T-helper 1 cell treated with Interleukin-12 subunit alpha and Interleukin-12 subunit beta and Interleukin-4 antibody, amounts not matched to agents 30 ng/mL and 1 ng/mL, for 36 hours (primary cell): ENCODE measurements at regions not wholly inside any gene's neighbourhood (a gene's known extent, or its start where the extent isn't known, plus 50 kb on each side); places are given as distances from the start of the nearest gene placed in this dataset.

ENCODE experiments used
- intact Hi-C: fragments of 100-400 bp; cut with micrococcal nuclease; formaldehyde crosslinking; loops from one replicate; pipeline ENCODE4 v1.15.1; 2024

GRCh38 chr9:91065231-91066041 lies 263.8 kb downstream of the SYK start:
- intact Hi-C loops = no loop called here

DNA sequence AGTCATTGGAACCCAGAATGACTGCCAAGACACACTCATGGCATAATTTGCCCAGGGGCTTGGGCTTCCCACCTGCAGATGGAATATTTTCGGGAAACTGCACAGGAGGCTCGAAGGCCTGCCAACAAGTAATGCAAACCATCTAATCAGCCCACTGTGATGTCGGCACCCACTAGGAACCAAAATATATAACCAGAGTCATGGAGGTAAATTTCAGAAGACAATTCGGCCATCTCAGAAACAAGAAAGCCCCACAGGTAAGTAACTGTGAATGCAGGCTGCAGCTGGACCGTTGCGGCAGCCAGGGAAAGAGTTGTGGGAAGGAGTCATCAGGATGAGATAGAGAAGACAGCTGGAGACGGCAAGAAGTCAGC lies 264.4 kb downstream of the SYK start:
- intact Hi-C loops = no loop called here

DNA sequence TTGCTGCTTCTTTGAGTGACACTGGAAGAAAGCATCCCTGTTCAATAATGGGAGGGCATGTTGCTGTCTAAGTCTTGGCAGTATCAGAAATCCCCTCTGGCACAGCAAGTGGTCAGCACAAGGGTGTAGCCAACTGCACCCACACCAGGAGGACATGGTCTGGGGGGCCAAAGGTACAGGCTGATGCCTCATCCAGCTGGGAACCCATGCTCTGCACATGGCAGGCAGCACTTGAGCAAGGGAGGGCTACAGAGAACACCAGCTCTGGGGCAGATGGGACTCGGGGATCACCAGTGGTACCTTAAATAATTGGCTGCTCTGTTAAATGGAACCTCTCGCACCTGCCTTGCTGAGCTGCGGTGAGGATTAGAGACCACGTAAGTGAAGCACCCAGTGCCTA lies 265.2 kb downstream of the SYK start:
- intact Hi-C loops = no loop called here

DNA sequence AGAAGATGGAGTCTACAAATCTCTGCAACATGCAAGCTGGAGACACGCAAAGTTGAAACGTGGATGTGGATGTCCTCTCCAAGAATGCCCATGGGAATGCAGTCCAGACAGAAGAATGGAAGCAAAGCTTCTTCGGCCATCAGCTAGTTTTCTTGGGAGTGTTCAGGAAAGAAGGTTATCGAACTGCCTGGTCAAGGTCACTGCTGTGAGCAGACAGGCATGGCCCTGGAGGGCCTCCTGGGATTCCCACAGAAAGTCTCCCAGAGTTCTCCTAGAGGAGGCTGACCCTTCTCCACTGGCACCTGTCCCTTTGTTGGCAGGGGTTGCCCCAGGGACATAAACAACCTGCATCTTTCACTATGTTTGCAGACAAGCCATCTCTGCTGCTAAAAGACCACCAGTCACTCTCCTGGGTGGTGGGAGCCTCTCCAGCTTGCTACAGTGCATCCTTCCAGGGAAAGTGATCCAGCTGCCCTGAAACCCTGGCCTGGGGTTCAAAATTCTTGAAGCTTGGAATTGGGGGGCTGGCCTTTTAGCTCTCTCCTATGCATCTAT lies 265.8 kb downstream of the SYK start:
- intact Hi-C loops = no loop called here

DNA sequence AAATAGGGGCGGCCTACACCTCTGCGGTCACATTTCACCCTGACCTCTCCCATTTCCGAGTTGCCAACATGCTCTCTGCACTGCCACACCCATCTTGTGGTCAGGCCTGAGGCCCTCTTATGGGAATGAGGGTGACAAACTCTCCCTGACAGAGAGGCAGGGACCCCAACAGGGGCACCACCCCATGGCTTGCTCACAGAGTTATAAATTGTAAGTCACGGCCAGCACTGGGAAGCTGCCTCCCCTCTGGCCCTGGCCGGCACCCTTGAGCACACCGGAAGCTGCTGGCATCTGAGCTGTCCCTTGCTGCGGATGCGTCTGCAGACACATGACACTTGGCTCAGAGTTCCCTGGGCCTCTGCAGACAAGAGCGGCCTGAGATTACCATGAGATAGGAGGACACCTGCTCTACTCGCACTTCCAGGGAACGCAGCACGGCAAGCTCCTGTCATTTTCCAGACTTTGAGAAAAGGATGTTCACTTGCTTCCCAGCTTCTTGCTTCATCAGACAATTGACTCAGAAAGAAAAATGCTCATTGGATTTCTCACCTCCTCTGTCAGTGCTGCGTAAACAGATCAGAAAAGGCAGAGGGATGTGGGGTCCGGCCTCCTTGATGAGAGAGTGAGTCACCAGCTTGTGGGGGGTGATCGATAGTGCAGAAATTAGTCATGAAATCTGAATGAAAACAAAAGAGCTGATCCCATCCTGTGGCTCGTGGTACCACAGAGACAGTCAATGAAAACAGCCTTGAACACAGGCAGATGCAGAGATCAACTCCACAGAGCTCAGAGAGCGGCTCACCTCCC lies 269.8 kb downstream of the SYK start:
- intact Hi-C loops = no loop called here

DNA sequence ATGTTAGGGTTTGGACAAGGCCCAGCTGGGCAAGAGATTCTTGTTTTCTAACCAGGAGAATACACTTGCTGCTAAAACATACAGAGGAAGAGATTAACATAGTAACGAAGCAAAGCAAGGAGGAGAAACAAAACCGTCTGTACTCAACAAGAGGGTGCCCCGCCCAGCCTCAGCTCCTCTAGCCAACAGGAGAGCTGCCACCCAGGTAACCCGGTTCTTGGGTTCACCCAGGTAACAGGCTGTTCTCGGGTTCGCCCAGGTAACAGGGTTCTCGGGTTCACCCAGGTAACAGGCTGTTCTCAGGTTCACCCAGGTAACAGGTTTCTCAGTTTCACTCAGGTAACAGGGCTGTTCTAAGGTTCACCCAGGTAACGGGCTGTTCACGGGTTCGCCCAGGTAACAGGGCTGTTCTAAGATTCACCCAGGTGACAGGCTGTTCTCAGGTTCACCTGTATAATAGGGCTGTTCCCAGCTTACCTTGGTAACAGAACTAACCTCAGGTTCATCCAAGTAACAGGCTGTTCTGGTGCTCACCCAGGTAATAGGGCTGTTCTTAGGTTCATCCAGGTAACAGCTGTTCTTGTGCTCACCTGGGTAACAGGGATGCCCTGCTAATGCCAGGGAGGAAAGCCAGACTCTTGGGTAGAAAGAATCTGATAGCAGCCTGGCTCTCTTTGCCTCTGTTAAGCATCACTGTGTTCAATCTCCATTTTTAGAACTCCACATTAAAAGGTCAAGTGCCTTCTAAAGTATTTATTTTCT lies 271.6 kb downstream of the SYK start:
- intact Hi-C loops = no loop called here

- intact Hi-C loops = no loop called here
Measured at GRCh38 chr9:91073811-91074771, 272.5 kb downstream of the SYK start.

DNA sequence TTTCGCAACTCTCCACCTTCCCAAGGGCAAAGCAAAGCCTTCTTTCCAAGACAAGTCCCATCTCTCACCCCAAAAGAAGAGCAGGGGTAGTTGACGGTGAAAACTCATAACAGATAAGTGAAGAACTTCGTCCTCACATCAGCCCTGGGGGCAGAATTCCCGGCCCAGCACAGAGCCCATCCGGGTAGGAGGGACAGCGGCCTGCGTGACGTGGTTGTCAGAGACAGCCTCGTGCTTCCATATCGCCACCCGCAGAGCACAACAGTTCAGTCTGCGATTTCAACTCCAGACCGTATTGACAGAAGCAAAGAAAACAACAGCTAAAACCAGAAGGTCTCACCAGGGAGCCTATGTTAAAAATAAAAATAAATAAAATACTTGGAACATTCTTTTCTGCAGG lies 273.2 kb downstream of the SYK start:
- intact Hi-C loops = no loop called here

DNA sequence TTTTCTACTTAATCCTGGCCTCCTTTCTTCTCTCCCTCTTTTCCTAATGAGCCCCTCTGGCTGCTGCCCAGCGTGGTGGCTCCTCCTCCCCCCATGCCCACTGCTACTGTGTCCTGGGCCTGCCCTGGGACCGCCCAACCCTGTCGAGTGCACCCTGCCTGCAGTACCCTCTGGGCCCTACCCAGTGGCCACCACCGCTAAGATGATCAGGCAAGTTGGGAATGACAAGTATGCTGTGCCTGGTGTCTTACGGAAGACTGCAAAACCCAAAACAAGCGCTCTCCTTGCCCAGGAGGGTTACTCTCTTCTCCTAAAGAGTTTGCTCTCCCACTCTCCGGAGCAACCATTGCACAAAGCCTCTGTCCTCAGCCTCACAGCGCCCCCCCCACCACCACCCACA lies 273.7 kb downstream of the SYK start:
- intact Hi-C loops = no loop called here

GRCh38 chr9:91077624-91078368 lies 276.2 kb downstream of the SYK start:
- intact Hi-C loops = no loop called here

DNA sequence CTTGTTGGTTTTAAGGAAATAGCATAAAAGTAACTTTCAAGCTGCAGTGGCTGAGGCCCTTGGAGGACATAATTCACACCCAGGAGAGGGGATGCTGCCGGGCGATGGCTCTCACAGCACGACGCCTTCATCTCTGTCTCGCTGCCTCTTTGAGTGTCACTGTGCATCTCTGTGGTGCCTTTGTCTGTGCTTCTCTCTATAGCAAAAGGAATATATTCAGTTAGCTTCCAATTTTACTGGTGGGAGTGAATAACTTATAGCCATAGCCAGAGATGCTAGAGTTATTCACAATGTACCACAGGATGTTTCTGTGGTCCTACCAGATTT lies 276.7 kb downstream of the SYK start:
- intact Hi-C loops = no loop called here

GRCh38 chr9:91082731-91083130 lies 279.0 kb downstream of the AUH start:
- intact Hi-C loops = no loop called here

GRCh38 chr9:91084896-91085516 lies 276.7 kb downstream of the AUH start:
- intact Hi-C loops = no loop called here

DNA sequence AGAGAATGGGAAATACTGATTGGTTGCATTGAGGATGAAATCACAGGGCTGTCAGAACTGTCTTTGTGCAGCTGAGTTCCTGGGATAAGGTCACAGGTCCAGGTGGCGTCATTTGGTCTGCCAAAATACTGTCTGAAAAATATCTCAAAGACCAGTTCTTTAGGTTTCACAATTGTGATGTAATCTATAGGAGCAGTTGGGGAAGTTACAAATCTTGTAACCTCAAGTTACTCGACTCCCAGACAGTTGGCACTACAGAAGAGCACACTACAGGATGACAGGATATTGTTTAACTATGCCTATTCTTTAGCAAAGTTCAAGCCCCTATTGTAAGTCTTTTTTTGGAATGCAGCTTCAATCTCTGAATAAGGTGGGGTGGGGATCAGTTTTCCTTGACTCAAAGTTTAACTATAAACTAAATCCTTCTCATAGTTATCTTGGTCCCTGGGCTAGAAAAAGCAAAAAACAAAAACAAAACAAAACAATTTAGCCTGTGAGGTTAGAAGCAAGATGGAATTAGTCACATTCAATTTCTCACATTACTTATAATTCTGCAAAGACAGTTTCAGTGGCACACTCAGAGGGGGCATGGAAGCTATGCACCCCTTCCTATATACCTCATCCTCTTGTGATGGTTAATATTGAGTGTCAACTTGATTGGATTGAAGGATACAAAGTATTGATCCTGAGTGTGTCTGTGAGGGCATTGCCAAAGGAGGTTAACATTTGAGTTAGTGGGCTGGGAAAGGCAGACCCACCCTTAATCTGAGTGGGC lies 276.0 kb downstream of the AUH start:
- intact Hi-C loops = no loop called here

DNA sequence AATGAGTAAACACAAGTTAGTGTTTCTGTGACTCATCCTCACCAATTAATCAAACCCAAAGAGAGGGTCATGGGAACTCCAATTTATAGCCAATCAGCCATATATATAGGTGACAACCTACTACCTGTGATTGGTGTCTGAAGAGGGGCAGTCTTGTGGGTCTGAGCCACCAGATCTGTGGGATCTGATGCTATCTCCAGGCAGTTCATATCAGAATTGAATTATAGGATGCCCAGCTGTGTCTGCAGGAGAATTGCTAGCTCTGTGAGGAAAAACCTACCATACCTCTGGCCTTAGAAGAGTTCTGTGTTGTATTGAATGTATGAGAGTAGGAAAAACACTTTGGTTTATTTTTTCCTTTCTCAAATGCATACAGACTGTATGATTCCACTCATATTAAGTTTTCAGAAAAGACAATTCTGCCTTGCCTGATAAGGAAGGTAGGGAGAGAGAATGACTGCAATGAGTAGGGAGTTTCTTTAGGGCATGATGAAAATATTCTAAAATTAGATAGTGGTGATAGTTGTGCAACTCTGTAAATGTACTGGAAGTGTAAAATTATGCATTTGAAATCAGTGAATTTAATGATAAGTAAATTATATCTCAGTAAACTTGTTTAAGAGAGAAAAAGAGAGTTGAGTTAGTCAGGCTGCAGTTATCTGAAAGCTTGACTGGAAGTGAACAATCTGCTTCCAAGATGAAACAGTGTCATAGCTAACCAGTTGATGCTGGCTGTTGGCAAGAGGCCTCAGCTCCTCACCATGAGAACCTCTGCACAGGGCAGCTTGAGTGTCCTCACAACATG lies 274.9 kb downstream of the AUH start:
- intact Hi-C loops = no loop called here

- intact Hi-C loops = no loop called here
Measured at GRCh38 chr9:91087462-91087759, 274.3 kb downstream of the AUH start.

DNA sequence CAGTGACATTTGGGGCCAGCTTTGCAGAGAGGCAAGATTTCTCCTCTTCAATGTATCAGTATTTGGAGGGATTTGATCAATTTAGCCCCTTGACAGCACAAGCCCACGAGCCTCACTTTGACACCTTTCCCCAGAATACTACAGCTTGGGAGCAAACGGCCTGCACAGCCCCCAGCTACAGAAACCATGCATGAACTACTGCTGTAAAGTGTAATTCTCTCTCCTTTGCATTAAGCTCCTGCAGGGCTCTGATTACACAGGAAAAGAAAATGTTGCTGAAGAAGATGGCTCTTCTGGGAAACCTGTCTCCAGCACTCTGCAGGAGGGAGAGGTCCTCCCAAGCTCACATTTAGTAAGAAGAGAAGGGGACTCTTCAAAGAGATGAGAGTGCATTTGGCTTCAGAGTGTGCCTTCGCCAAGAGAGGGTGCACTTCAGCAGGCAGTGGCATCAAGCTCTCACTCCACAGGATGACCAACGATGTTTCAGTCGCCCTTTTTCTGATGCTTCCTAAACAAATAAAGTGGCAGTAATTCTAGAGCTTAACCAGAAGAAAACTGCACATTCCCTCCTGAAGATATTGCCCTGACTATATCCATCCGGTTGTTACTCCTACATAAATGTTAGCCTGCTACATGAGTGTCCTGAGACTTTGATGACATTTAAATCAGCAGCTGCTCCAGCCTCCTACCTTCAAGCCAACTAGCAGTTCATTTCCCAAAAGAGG lies 272.2 kb downstream of the AUH start:
- intact Hi-C loops = loop anchor here (1.0 kb wide), 3 partner anchors 62 to 336 kb away; no protein-coding TSS in a partner anchor

DNA sequence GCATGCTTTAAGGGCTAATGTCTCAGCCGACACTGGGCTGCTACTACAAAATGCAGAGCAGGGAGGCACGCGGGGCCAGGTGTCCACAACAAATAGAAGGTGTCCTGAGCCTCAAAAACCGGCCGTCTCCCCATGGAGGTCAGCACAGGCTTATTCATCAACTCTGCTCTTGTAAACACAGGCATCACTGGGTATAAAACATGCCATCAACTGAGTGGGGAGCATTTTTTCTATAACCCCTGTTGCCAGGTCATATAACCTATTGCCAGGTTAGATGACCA lies 271.6 kb downstream of the AUH start:
- intact Hi-C loops = no loop called here
